DMS53 treated with DMSO at 0.1 percent for 48 hours (cell line): ENCODE measurements at regions not wholly inside any gene's neighbourhood (a gene's known extent, or its start where the extent isn't known, plus 50 kb on each side); places are given as distances from the start of the nearest gene placed in this dataset.
A peak's percentile ranks its signal among the peaks of the same experiment; 100 is the strongest.

Experiments
- DNase-seq: peaks from one replicate; lab custom pipeline; 2025; ENCODE audit not compliant: unreplicated experiment; lab: John Stamatoyannopoulos, UW

- DNase-seq, result no peak
Measured at GRCh38 chr15:37253877-37254276, 153.5 kb upstream of the MEIS2 start.

- DNase-seq, result no peak
Measured at GRCh38 chr15:37260255-37260654, 159.9 kb upstream of the MEIS2 start.

- DNase-seq, result no peak
Measured at GRCh38 chr15:37261685-37262084, 161.3 kb upstream of the MEIS2 start.

GRCh38 chr15:37262922-37263608 lies 162.7 kb upstream of the MEIS2 start:
- DNase-seq, result no peak

- DNase-seq, result peak; percentile 20
Measured at GRCh38 chr15:37289109-37289765, 188.9 kb upstream of the MEIS2 start.

GRCh38 chr15:37291920-37292319 lies 191.6 kb upstream of the MEIS2 start:
- DNase-seq, result peak; percentile 54

GRCh38 chr15:37298271-37298670 lies 197.9 kb upstream of the MEIS2 start:
- no peak for DNase-seq

GRCh38 chr15:37339437-37339836 lies 239.1 kb upstream of the MEIS2 start:
- no peak for DNase-seq

- no peak for DNase-seq
Measured at GRCh38 chr15:37339856-37340255, 239.5 kb upstream of the MEIS2 start.

GRCh38 chr15:37340438-37340837 lies 240.1 kb upstream of the MEIS2 start:
- DNase-seq, result no peak

- DNase-seq, result no peak
Measured at GRCh38 chr15:37359101-37359892, 258.9 kb upstream of the MEIS2 start.

GRCh38 chr15:37359893-37360290 lies 259.5 kb upstream of the MEIS2 start:
- DNase-seq, result no peak

- DNase-seq, result no peak
Measured at GRCh38 chr15:37360724-37361123, 260.4 kb upstream of the MEIS2 start.

GRCh38 chr15:37361621-37362020 lies 261.3 kb upstream of the MEIS2 start:
- no peak for DNase-seq

GRCh38 chr15:37362414-37362813 lies 262.1 kb upstream of the MEIS2 start:
- no peak for DNase-seq

- no peak for DNase-seq
Measured at GRCh38 chr15:37368961-37369360, 268.6 kb upstream of the MEIS2 start.

GRCh38 chr15:37370941-37371340 lies 270.6 kb upstream of the MEIS2 start:
- no peak for DNase-seq

GRCh38 chr15:37372064-37372463 lies 271.7 kb upstream of the MEIS2 start:
- no peak for DNase-seq

- no peak for DNase-seq
Measured at GRCh38 chr15:37375519-37375918, 275.2 kb upstream of the MEIS2 start.

- no peak for DNase-seq
Measured at GRCh38 chr15:37377428-37377827, 277.1 kb upstream of the MEIS2 start.

- DNase-seq, result no peak
Measured at GRCh38 chr15:37394402-37395099, 294.2 kb upstream of the MEIS2 start.
